MM.1S (cell line): ENCODE measurements at regions not wholly inside any gene's neighbourhood (a gene's known extent, or its start where the extent isn't known, plus 50 kb on each side); places are given as distances from the start of the nearest gene placed in this dataset.

Experiments used
- CTCF ChIP-seq: fragments of 300-600 bp; sonication (generic); IDR thresholded peaks from 2 replicates; pipeline ENCODE4 v1.5.1; 2016; ENCODE audit warnings: antibody characterized with exemption, low read length, mixed read lengths
- EZH2 ChIP-seq: fragments of 300-600 bp; sonication (generic); optimal IDR thresholded peaks from 2 replicates; pipeline ENCODE3; 2017; ENCODE audit warnings: low read depth, mild to moderate bottlenecking, antibody characterized with exemption, low read length, mixed read lengths
- EZH2phosphoT487 ChIP-seq: fragments of 300-600 bp; sonication (generic); IDR thresholded peaks from 2 replicates; pipeline ENCODE4 v1.6.1; 2018; ENCODE audit warnings: antibody characterized with exemption, low read length

GRCh38 chr3:148455098-148455497, 242.6 kb upstream of the AGTR1 start:
- TF ChIP-seq CTCF (no peak), EZH2 (no peak), EZH2phosphoT487 (no peak)
